ENCODE measurements at regions not wholly inside any gene's neighbourhood (a gene's known extent, or its start where the extent isn't known, plus 50 kb on each side); places are given as distances from the start of the nearest gene placed in this dataset.

DNA sequence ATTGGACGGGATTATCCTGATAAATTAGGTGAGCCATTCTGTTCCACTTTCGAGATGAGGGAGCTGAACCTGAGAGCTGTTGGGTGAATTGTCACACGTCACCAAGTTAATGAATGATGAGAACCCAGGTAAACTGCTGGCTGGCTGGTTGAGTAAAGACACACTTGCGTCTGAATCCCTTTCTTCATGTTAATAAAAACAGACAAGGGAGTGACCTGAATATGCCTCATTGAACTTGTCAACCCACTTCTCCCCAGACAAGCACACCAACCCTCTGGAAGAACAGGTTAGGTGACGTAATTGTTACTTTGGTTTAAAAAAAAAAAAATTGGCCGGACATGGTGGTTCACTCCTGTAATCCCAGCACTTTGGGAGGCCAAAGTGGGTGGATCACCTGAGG lies 400.9 kb upstream of the CDH5 start:
- ATAC-seq (no peak), DNase-seq (ENCODE audit: low spot score) (no peak)
- TF ChIP-seq RORB (CRISPR knock-in tag; IDR thresholded peaks at IDR 0.05) (no peak), JUN (CRISPR knock-in tag; IDR thresholded peaks at IDR 0.05) (no peak), ZBTB21 (CRISPR knock-in tag; IDR thresholded peaks at IDR 0.05; ENCODE audit: borderline replicate concordance) (no peak), ETV6 (CRISPR knock-in tag; IDR thresholded peaks at IDR 0.05) (no peak), FOXK1 (CRISPR knock-in tag; IDR thresholded peaks at IDR 0.05) (no peak), TEAD1 (CRISPR knock-in tag; IDR thresholded peaks at IDR 0.05) (no peak), SOX15 (CRISPR knock-in tag; IDR thresholded peaks at IDR 0.05) (no peak), ZNF416 (CRISPR knock-in tag; IDR thresholded peaks at IDR 0.05) (no peak), NR3C1 (CRISPR knock-in tag; conservative IDR thresholded peaks at IDR 0.05; ENCODE audit: low read depth) (no peak), GABPB1 (CRISPR knock-in tag; IDR thresholded peaks at IDR 0.05) (no peak), TCF7 (CRISPR knock-in tag; IDR thresholded peaks at IDR 0.05; ENCODE audit: low read depth) (no peak), MYBL2 (CRISPR knock-in tag; IDR thresholded peaks at IDR 0.05) (no peak)
- TF ChIP-seq, protein P1, sequence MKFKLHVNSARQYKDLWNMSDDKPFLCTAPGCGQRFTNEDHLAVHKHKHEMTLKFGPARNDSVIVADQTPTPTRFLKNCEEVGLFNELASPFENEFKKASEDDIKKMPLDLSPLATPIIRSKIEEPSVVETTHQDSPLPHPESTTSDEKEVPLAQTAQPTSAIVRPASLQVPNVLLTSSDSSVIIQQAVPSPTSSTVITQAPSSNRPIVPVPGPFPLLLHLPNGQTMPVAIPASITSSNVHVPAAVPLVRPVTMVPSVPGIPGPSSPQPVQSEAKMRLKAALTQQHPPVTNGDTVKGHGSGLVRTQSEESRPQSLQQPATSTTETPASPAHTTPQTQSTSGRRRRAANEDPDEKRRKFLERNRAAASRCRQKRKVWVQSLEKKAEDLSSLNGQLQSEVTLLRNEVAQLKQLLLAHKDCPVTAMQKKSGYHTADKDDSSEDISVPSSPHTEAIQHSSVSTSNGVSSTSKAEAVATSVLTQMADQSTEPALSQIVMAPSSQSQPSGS (CRISPR knock-in tag; IDR thresholded peaks at IDR 0.05; ENCODE audit: borderline replicate concordance, low read depth): no peak
- TF ChIP-seq, protein P2, sequence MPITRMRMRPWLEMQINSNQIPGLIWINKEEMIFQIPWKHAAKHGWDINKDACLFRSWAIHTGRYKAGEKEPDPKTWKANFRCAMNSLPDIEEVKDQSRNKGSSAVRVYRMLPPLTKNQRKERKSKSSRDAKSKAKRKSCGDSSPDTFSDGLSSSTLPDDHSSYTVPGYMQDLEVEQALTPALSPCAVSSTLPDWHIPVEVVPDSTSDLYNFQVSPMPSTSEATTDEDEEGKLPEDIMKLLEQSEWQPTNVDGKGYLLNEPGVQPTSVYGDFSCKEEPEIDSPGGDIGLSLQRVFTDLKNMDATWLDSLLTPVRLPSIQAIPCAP (CRISPR knock-in tag; IDR thresholded peaks at IDR 0.05): no peak
- TF ChIP-seq, protein P3, sequence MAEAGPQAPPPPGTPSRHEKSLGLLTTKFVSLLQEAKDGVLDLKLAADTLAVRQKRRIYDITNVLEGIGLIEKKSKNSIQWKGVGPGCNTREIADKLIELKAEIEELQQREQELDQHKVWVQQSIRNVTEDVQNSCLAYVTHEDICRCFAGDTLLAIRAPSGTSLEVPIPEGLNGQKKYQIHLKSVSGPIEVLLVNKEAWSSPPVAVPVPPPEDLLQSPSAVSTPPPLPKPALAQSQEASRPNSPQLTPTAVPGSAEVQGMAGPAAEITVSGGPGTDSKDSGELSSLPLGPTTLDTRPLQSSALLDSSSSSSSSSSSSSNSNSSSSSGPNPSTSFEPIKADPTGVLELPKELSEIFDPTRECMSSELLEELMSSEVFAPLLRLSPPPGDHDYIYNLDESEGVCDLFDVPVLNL (CRISPR knock-in tag; IDR thresholded peaks at IDR 0.05; ENCODE audit: borderline replicate concordance, low read depth): no peak
- TF ChIP-seq, protein P4, sequence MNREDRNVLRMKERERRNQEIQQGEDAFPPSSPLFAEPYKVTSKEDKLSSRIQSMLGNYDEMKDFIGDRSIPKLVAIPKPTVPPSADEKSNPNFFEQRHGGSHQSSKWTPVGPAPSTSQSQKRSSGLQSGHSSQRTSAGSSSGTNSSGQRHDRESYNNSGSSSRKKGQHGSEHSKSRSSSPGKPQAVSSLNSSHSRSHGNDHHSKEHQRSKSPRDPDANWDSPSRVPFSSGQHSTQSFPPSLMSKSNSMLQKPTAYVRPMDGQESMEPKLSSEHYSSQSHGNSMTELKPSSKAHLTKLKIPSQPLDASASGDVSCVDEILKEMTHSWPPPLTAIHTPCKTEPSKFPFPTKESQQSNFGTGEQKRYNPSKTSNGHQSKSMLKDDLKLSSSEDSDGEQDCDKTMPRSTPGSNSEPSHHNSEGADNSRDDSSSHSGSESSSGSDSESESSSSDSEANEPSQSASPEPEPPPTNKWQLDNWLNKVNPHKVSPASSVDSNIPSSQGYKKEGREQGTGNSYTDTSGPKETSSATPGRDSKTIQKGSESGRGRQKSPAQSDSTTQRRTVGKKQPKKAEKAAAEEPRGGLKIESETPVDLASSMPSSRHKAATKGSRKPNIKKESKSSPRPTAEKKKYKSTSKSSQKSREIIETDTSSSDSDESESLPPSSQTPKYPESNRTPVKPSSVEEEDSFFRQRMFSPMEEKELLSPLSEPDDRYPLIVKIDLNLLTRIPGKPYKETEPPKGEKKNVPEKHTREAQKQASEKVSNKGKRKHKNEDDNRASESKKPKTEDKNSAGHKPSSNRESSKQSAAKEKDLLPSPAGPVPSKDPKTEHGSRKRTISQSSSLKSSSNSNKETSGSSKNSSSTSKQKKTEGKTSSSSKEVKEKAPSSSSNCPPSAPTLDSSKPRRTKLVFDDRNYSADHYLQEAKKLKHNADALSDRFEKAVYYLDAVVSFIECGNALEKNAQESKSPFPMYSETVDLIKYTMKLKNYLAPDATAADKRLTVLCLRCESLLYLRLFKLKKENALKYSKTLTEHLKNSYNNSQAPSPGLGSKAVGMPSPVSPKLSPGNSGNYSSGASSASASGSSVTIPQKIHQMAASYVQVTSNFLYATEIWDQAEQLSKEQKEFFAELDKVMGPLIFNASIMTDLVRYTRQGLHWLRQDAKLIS (CRISPR knock-in tag; IDR thresholded peaks at IDR 0.05; ENCODE audit: borderline replicate concordance): no peak
- TF ChIP-seq, protein P5, sequence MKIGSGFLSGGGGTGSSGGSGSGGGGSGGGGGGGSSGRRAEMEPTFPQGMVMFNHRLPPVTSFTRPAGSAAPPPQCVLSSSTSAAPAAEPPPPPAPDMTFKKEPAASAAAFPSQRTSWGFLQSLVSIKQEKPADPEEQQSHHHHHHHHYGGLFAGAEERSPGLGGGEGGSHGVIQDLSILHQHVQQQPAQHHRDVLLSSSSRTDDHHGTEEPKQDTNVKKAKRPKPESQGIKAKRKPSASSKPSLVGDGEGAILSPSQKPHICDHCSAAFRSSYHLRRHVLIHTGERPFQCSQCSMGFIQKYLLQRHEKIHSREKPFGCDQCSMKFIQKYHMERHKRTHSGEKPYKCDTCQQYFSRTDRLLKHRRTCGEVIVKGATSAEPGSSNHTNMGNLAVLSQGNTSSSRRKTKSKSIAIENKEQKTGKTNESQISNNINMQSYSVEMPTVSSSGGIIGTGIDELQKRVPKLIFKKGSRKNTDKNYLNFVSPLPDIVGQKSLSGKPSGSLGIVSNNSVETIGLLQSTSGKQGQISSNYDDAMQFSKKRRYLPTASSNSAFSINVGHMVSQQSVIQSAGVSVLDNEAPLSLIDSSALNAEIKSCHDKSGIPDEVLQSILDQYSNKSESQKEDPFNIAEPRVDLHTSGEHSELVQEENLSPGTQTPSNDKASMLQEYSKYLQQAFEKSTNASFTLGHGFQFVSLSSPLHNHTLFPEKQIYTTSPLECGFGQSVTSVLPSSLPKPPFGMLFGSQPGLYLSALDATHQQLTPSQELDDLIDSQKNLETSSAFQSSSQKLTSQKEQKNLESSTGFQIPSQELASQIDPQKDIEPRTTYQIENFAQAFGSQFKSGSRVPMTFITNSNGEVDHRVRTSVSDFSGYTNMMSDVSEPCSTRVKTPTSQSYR (CRISPR knock-in tag; IDR thresholded peaks at IDR 0.05): no peak
- TF ChIP-seq, protein P6, sequence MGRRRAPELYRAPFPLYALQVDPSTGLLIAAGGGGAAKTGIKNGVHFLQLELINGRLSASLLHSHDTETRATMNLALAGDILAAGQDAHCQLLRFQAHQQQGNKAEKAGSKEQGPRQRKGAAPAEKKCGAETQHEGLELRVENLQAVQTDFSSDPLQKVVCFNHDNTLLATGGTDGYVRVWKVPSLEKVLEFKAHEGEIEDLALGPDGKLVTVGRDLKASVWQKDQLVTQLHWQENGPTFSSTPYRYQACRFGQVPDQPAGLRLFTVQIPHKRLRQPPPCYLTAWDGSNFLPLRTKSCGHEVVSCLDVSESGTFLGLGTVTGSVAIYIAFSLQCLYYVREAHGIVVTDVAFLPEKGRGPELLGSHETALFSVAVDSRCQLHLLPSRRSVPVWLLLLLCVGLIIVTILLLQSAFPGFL (CRISPR knock-in tag; IDR thresholded peaks at IDR 0.05; ENCODE audit: borderline replicate concordance): no peak
- Mint-ChIP-seq H3K9me3 (peaks cover 6% of the 10 kb centered on the region), H3K27me3 (ENCODE audit: low read depth) (no peaks in the 10 kb centered on the region; the same call in 1 of the 2 replicates), H3K4me3 (no peak overlapping the region), H3K27ac (no peak overlapping the region), H3K36me3 (no peaks in the 10 kb centered on the region), H3K4me1 (peaks cover 10% of the 10 kb centered on the region)
- ChIA-PET POLR2A (no interaction called here), CTCF (no interaction called here)

All from WTC11 (cell line).